HuH-7 (cell line): ENCODE measurements at regions not wholly inside any gene's neighbourhood (a gene's known extent, or its start where the extent isn't known, plus 50 kb on each side); places are given as distances from the start of the nearest gene placed in this dataset.

Source experiments
- DNase-seq: peaks from one replicate; pipeline ENCODE4 v3.0.0; 2011; ENCODE audit warnings: low spot score

DNA sequence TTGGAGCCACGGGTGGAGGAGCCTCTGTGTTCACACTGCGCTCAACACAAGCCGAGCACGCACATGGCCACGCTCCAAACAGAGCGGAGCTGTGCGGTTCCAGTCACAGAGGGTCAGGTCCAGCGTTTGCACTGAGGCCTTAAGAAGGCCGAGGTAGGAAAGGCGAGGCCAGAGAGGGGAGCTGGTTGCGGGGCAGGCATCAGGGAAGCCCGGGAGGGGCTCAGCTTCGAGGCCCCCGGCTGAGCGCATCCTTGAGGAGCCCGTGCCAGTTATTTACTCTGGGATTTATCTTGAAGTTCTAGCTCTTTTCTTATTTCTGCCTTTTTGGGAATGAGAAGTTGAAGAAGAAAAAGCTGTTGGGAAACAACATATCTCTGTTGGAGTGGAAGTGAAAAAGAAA is 140.8 kb downstream of the IRX1 start:
- DNase-seq = no peak

DNA sequence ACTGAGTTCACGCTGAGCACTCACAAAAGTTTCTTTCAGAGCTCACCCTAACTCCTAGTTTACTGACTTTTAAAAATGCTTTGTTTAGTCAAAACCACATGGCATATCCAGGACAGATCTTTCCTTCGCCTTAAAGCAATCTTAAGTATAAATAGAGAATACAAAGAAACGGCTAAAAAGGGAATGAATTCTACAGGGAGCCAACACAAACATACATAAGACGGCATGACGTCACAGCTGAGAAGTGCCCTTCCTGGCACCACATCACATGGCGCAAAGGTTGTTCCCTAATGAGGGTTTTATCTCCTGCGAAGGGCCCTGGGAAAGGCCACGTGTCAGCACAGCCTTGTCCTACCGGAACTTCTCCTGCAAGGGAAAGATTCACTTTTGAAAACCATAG is 141.3 kb downstream of the IRX1 start:
- DNase-seq = no peak

- DNase-seq = no peak
Observed at GRCh38 chr5:3738919-3739318, 143.3 kb downstream of the IRX1 start.

- DNase-seq = no peak
Observed at GRCh38 chr5:3740546-3741373, 145.1 kb downstream of the IRX1 start.

DNA sequence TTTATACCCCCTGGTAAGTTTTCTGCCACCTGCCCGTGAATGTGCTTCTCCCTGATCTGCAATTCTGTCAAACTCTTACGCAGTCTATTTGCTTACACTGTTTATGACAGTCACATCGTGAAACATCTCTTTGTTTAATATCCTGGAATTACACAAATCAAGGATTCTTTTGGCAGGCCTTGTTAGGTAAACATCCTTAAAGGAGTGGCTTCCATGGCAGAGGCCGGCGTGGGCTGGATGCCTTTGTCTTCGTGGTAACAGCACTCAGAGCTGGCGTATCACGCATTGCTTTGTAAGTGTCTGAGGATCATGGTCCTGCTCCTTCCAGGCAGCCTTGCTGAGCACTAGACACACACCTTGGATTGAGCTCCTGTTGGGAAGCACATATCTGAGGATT is 145.7 kb downstream of the IRX1 start:
- no peak for DNase-seq

GRCh38 chr5:3742750-3743149 is 147.1 kb downstream of the IRX1 start:
- no peak for DNase-seq

GRCh38 chr5:3751846-3752245 is 156.2 kb downstream of the IRX1 start:
- no peak for DNase-seq

DNA sequence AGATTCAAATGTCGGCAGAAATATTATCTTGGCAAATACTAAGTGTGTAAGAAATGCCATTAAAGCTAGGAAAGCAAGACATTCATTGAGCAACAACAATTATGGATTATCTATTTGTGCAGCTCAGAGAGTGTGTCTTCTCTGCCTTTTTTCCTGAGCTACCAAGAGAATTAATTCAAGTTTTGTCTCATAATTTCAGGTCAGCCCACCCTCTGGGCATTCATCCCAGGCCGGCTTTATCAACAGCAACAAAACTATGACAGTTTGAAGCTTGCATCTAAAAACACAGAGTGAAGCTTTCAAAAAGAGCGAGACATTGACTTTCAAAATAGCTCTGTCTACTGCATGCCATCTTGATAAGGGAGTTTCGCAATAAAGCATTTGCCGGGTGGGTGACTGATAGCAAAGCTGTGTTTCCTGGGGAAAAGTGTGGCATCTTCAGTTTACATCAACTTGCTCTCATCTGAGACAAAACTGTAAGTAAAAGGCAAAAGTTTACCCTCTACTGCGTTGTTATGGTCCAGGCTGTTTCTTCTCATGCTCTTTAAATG is 182.4 kb downstream of the IRX1 start:
- DNase-seq = no peak

- DNase-seq = no peak
Observed at GRCh38 chr5:3778945-3779344, 183.3 kb downstream of the IRX1 start.

DNA sequence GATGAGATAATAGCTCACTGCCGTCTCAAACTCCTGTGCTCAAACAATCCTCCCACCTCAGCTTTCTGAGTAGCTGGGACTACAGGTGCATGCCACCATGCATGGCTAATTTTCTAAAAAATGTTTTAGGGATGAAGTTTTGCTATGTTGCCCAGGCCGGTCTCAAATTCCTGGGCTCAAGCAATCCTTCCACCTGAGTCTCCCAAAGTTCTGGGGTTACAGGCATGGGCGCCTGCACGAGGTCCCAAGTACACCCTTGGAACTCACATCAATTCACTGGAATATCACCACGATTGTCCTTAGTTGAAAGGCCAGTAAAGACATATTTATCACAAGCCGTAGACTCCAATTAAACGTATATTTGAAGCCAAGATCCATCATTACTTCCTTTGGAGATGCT is 184.6 kb downstream of the IRX1 start:
- no peak for DNase-seq

DNA sequence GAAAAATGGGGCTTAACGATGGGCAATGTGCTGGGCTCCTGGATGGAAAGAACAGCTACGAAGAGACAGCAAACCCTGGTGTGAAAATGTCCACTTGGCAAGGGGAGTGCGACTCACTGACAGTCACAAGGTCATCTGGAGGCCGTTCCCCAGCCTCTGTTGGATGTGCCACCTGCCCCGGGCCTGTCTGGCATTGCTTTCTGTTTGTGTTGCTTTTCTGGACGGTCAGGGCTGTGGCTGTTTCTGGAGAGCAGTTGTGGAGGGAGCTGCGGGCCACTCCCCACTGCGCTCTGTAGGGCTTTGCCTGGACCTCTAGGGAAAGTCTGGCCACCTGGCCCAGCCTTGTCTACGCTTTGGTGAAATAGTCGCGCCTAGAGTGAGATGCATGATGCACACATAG is 185.3 kb downstream of the IRX1 start:
- DNase-seq = no peak

DNA sequence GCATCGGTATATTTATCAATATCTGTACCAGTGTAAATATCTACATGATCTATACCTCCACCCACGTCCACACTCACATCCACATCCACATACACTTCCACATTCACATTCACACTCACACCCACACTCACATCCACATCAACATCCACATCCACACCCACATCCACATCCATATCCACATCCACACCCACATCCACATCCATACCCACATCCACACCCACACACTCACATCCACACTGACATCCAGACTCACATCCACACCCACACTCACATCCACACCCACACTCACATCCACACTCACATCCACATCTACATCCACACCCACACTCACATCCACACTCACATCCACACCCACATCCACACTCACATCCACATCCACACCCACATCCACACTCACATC is 189.2 kb downstream of the IRX1 start:
- DNase-seq = no peak

GRCh38 chr5:3786165-3786564 is 190.5 kb downstream of the IRX1 start:
- DNase-seq = no peak

GRCh38 chr5:3786891-3787430 is 191.3 kb downstream of the IRX1 start:
- no peak for DNase-seq

DNA sequence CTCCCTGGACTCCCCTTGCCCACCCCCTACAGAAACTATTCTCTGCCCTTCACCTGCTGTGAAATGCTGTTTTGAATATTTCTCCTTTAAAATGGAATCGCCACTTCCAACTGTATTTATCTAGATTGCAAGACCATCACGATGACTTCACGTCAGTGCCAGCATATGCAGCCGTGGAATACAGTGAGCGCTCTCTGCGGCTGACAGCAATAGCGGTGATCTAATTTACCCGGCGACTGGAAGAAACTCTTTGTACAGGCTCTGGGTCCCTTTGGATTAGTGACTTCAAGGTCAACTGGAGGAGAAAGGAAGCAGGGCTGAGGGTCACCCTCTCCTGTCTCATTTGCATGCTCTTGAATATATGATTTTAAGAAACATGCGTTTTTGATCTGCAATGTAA is 192.0 kb downstream of the IRX1 start:
- no peak for DNase-seq

DNA sequence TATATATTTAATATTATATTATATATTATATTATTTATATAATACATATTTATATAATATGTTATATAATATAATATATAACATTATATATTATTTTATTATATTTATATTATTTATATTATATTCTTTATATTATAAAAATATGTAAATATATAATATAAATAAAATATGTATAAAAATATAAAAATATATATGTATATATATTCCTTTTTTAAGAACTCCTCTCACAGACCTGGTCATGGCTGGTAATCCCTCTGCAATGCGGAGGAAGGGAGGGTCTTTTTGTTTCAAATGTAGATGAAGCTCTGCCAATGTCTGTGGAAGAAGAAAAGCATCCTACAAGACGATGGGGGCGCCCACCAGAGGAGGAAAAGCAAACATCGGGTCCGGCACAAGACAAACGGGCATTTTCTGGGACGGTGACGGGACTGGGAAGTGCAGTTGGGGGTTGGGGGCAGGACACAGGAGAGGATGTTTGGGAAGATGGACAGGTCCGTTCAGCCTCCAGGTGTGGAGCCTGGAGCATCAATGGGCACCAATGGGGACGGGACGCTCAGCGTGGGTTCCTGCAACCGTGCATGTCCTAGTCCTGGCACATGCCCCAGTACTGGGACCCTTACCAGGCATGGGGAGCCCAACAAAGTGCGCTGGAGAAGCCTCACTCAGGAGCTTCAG is 194.0 kb downstream of the IRX1 start:
- no peak for DNase-seq

DNA sequence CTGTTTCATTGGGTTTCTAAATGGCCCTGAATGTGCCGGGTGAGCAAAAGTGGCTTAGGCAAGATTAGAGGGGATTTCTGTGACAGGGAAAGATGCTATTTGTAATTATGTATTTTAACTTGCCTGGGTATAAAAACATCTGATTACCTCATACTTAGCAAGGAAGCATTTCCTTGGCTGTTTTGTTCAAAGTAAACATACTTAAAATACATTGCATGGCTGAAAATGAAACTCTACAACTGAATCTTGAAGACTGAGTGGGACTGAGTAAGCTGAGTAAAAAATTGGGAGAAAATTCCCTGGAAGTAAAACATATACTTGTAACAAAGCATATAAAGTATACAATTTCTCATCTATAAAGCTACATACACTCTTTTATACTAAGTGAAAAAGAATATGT is 197.5 kb downstream of the IRX1 start:
- no peak for DNase-seq

DNA sequence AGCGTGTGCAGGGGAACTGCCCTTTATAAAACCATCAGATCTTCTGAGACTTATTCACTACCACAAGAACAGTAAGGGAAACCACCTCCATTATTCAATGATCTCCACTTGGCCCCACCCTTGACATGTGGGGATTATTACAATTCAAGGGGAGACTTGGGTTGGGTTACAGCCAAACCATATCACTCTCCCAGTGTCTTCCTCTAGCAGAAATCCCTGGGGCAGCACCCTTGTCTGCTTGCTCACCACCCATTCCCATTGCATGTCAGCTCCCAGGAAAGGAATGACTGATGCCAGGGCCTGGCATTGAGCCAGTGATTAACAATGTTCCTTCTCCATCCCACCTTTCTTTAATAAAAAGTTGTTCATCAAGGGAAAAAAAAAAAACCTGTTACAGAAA is 199.0 kb downstream of the IRX1 start:
- DNase-seq = no peak

DNA sequence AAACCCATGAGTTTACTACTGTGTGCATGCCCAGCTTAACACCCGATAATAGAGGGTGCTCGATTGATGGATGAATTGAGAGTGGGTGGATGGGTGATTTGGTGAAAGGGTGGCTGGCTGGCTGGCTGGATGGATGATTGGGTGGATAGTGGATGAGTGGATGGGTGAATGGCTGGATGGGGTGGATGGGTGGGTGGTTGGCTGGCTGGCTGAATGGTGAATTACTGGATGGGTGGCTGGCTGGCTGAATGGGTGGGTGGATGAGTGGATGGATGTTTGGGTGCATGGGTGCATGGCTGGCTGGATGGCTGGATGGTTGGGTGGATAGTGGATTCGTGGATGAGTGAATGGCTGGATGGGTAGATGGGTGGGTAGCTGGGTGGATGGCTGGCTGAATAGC is 201.1 kb downstream of the IRX1 start:
- no peak for DNase-seq

DNA sequence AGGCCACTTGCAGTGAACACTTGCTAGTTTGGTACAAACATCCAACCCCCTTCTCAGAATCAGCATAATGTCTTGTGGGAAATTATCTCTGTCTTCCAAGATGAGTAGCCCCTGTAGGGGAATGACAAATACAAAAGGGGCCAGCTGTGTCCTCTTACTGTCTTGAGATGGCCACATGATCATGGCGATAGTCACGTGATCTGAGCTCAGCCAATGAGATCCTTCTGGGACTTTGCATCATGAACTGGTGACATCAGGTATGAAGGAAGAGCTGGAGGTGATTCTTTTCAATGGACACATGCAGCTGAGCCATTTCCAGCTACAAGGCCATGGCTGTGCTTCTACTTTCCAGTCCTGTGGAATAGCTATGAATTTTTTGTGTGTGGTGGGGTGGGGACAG is 206.3 kb downstream of the IRX1 start:
- no peak for DNase-seq

DNA sequence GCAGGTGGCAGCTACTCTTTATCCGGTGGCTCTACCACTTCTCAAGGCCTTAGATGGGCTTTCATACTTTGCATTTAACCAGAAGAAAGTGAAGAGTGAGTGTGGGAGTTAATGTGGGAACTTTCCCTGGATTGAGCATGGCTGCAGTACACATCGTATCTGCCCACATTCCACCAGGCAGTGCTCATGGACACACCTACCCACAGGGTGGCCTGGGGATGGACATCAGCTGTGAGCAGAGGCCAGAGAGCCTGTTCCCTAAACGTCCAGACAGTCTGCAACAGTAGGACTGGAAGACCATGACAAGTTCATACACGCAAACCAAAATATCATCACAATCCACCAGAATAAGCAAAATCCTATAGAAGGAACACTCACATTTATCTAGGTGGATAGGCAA is 213.8 kb downstream of the IRX1 start:
- DNase-seq = no peak

DNA sequence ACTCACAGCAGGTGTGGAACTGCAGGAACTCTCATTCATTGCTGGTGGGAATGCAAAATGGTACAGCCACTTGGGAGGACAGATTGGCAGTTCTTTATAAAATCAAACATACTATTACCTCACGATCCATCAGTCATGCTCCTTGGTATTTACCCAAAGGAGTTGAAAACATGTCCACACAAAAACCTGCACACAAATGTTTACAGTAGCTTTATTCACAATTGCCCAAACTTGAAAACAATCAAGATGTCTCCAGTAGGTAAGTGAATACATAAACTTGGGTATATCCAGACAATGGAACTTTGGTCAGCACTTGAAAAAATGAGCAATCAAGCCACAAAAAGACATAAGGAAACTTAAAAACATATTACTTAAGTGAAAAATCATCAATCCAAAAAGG is 215.5 kb downstream of the IRX1 start:
- DNase-seq = no peak

DNA sequence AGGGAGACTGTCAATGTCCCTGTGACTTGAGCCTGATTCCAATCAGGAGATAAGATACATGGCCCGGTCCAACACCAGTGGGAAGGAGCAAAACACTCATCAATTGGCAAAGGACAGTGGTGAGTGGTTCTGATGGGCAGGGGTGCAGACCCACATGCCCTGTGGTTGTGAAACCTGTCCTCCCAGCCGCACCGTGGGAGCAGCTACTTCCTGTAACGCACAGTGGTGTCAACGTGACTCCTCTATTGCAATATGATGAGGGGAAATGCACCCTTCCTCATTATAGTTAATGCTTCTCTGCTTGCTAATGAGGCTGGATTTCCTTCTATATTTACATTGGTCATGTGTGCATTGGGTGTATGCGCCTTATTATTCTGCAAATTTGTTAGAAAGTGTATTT is 223.0 kb downstream of the IRX1 start:
- DNase-seq = no peak
